ENCODE measurements at regions not wholly inside any gene's neighbourhood (a gene's known extent, or its start where the extent isn't known, plus 50 kb on each side); places are given as distances from the start of the nearest gene placed in this dataset.

DNA sequence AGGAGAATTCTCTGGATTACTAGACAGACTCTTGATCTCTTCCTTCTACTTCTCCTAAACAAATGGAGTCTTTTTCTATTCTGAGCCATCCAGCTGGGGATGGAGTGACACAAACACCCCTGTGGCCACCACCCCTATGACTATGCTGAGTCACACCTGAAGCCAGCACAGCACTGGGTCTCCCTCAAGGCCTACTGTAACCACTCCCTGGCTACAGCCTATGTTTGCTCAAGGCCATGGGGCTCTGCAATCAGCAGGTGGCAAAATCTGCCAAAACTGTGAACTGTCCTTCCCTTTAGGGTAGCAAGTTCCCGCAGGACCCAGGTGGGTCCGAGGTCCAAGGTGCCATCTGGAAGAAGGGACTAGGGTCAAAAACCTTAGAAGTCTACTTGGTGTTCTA lies 132.3 kb downstream of the TINAG start:
- DNase-seq (ENCODE audit: low spot score), result no peak

- DNase-seq (ENCODE audit: low spot score), result no peak
Measured at GRCh38 chr6:54441020-54441419, 132.8 kb downstream of the TINAG start.

DNA sequence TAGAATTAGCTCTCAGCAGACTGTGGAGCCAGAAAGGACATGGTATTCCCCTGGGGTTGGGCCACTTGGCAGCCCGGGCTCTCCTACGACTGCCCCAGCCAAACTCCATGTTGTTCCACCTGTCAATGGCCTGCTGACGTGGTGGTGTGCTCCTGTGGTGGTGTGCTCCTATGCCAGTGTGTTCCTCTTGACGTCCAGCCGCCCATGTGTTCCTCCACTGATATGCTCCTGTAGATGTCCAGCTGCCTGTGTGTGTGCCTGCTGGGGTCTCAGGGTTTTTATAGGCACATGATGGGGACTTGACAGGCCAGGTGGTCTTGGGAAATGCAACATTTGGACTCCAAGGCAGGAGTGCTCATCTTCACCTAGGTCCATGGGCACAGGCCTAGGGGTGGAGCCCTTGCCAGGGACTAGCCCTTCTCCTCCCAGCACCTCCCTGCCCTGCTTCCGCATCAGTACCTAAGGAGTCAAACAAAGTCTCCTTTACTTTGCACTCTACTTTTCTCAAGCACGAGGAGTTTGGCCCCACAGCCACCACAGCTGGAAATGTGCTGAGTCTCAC lies 133.5 kb downstream of the TINAG start:
- no peak for DNase-seq (ENCODE audit: low spot score)

GRCh38 chr6:54445207-54445606 lies 137.0 kb downstream of the TINAG start:
- no peak for DNase-seq (ENCODE audit: low spot score)

GRCh38 chr6:54448617-54449016 lies 140.4 kb downstream of the TINAG start:
- DNase-seq (ENCODE audit: low spot score), result no peak

DNA sequence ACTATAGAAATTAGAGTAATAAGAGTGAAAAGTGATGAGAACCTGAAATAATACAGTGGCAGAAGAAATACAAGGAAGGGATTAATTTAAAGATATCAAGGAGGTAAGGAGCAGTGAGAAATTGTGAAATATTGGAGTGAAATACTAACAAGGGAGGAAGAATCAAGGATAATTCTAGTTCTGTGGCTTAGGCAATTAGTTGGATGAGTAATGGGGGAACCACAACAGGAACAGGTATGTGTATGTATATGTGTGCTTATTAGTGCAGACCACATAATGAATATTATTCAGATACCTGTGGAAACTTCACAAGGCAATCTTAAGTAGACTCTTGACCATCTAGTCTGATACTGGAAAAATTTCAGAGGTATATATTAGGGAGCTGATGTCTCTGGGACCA lies 143.3 kb downstream of the TINAG start:
- no peak for DNase-seq (ENCODE audit: low spot score)

- DNase-seq (ENCODE audit: low spot score), result no peak
Measured at GRCh38 chr6:54463354-54464024, 155.2 kb downstream of the TINAG start.

DNA sequence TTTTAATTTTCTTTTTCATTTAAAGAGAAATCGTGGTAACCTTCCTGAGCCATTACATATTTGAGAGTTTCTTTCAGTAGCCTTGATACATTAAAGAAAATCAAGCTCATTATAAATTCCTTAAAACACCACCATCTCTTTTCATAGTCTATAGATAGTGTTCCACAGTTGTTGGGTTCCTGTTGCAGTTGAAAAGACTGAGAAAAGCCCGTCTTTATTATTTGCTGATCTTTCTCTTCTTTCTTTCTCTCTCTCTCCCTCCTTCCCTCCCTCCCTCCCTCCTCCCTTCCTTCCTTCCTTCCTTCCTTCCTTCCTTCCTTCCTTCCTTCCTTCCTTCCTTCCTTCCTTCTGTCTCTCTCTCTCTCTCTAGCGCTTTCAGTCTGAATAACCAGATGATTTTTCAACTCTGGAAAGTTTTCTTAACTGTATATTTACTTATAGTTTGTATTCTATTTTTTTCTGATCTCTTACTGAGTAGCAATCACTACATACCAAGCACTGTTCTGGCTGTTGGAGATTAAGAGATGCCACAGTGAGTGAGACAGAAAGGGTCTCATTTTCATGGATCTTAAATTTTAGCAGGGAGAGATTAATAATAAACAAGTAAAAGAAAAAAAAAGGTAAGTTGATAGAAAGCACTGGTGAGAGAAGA lies 157.5 kb downstream of the TINAG start:
- no peak for DNase-seq (ENCODE audit: low spot score)

DNA sequence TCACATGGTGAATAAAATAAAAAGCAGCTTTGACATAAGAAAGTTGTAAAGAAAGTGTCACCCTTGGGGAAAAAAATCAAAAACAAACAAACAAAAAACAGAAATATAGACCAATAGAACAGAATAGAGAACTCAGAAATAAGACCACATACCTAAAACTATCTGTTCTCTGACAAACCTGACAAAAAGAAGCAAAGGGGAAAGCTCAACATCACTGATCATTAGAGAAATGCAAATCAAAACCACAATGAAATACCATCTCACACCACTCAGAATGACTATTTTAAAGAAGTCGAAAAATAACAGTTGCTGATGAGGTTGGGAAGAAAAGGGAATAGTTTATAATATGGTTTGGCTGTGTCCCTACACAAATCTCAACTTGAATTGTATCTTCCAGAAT lies 159.1 kb downstream of the TINAG start:
- DNase-seq (ENCODE audit: low spot score), result no peak

GRCh38 chr6:54473328-54473727 lies 165.1 kb downstream of the TINAG start:
- DNase-seq (ENCODE audit: low spot score), result no peak

GRCh38 chr6:54474898-54475297 lies 166.7 kb downstream of the TINAG start:
- DNase-seq (ENCODE audit: low spot score), result no peak

DNA sequence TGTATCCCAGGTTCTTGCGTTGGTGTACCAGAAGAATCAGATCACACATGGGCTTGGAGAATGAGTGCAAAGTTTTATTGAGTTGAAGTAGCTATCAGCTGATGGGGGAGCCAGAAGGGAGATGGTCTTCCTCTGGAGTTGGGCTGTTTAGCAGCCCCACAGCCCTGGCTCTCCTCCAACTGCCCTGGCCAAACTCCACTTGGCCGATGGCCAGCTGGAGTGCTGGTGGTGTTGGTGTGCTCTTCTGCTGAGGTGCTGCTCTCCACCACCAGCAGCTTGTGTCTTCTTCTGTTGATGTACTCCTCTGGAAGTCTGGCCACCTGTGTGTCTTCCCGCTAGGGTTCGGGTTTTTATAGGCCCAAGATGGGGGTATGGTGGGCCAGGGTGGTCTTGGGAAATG lies 172.8 kb downstream of the TINAG start:
- DNase-seq (ENCODE audit: low spot score), result no peak

GRCh38 chr6:54491431-54491830 lies 183.2 kb downstream of the TINAG start:
- DNase-seq (ENCODE audit: low spot score), result no peak

DNA sequence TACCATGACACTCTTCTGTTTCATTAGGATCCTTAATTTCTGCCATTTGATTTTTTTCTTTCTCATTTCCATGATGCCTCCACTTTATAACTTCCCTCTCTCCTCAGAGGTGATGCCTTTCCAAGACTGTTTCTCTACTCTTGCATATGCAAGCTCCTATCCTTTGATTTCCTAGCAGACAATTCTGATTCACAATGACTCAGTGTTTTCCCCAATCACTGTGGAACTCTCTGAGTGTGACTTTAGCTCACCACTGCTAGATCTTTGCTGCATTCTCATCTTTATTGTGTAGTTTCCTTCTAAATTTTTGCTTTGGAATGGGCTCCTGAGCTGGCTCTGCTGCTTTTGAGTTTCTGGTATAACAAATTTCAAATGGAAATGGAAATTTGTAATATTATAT lies 184.9 kb downstream of the TINAG start:
- DNase-seq (ENCODE audit: low spot score), result no peak

GRCh38 chr6:54503144-54503543 lies 194.9 kb downstream of the TINAG start:
- DNase-seq (ENCODE audit: low spot score), result no peak

- no peak for DNase-seq (ENCODE audit: low spot score)
Measured at GRCh38 chr6:54515013-54515412, 206.8 kb downstream of the TINAG start.

GRCh38 chr6:54515713-54516112 lies 207.5 kb downstream of the TINAG start:
- no peak for DNase-seq (ENCODE audit: low spot score)

- no peak for DNase-seq (ENCODE audit: low spot score)
Measured at GRCh38 chr6:54516321-54516720, 208.1 kb downstream of the TINAG start.

DNA sequence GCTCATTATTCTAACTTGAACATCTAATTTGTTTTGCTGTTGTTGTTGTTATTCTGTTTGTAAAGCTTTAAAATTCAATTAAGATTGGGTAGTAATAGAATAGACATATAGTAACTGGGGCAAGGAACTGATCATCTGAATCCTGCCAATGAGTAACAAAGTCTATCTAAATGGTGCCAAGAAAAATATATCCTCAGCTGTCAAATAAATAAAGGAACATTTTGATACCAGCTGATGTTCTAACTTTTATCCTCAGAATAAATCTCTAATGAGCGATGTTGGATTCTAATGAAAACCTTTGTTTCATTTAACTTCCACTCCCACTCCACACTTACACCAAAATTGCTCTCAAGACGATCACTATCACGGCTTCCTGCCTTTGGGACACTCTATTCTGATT lies 210.9 kb downstream of the TINAG start:
- DNase-seq (ENCODE audit: low spot score), result no peak

DNA sequence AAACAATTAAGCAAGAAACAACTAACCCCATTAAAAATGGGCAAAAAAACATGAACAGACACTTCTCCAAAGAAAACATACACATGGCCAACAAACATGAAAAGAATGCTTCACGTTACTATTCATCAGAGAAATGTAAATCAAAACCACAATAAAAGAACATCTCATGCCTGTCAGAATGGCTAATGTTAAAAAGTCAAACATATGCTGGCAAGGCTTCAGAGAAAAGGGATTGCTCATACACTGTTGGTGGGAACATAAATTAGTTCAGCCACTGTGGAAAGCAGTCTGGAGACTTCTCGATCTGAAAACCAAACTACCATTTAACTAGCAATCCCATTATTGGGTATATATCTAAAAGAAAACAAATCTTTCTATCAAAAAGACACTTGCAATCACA lies 217.5 kb downstream of the TINAG start:
- no peak for DNase-seq (ENCODE audit: low spot score)

DNA sequence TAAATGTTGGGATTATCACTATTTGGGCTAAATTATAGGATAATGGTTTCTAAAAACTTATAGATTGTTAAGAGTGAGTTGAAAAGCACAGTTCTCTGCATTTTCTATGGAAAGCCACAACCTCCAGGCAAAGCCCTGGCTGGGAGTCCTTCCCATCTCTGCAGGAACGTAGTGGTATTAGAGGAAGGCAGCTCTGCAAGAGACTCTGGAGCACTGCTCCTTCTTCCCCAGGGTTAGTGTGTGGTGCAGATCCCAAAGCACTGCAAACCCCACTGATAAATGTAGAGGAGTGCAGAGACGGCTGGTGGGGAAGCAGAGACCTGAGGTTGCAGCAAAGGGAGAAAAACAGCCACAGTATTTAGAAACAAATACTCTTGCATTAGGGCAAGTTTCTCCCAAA lies 225.3 kb downstream of the TINAG start:
- no peak for DNase-seq (ENCODE audit: low spot score)

DNA sequence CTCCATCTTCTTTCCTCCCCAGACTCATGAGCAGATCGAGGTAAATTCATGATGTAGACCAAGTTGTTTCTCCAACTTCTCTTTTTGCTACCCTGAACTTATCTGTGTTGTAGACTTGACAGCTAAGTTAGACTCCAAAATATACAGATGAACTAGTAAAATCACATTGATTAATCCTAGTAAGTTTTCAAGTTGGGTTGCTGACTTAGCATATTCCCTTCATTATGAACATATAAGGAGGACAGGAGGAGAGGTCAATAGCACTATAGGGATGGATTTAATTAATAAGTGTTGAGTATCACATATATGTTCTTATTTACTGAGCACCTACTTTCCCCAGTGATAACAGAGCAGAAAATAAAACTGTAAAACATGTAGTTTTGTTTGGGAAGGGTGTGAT lies 227.3 kb downstream of the TINAG start:
- DNase-seq (ENCODE audit: low spot score), result no peak

- no peak for DNase-seq (ENCODE audit: low spot score)
Measured at GRCh38 chr6:54541541-54541940, 233.3 kb downstream of the TINAG start.

DNA sequence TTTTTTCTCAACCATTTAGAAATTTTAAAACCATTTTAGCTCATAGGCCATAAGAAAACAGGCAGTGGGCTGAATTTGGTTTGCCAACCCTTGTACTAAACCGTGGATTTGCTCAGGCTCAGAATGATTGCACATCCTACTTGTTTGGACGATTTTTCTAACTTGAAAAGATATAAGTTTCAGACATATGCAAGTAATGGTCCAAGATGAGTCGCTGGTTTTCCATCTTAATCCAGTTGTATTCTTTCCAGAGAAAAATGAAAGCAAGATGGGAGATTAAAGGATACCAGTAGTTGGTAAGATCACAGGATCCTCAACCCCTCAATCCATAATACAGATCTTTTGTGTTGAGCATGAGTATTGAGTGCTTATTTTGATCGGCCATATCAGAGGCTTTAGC lies 250.9 kb downstream of the TINAG start:
- DNase-seq (ENCODE audit: low spot score), result no peak
